Endothelial cell of umbilical vein (primary cell): ENCODE measurements at regions not wholly inside any gene's neighbourhood (a gene's known extent, or its start where the extent isn't known, plus 50 kb on each side); places are given as distances from the start of the nearest gene placed in this dataset.

Experiments used
- EZH2 ChIP-seq: IDR thresholded peaks from 2 replicates; pipeline ENCODE4 v1.6.1; 2012; ENCODE audit warnings: borderline replicate concordance, low read depth, mild to moderate bottlenecking, moderate library complexity, low read length, inconsistent platforms; ENCODE audit not compliant: severe bottlenecking
- FOS ChIP-seq: IDR thresholded peaks from 2 replicates; pipeline ENCODE4 v1.6.1; 2011; ENCODE audit warnings: mild to moderate bottlenecking, low read length, moderate library complexity, borderline replicate concordance; ENCODE audit not compliant: insufficient read depth
- GATA2 ChIP-seq: IDR thresholded peaks from 2 replicates; pipeline ENCODE4 v1.7.0; 2011; ENCODE audit warnings: low read depth, mild to moderate bottlenecking, moderate library complexity, mixed read lengths, low read length; ENCODE audit not compliant: insufficient read length, insufficient read depth
- JUN ChIP-seq: IDR thresholded peaks from 2 replicates; pipeline ENCODE4 v1.6.1; 2011; ENCODE audit warnings: borderline replicate concordance, low read depth; ENCODE audit not compliant: insufficient read length, insufficient read depth
- POLR2A ChIP-seq: IDR thresholded peaks from 2 replicates; pipeline ENCODE4 v1.6.1; 2012; ENCODE audit warnings: low read depth, mild to moderate bottlenecking, control low read depth, low read length
- POLR2AphosphoS5 ChIP-seq: IDR thresholded peaks from 2 replicates; pipeline ENCODE4 v1.6.1; 2012; ENCODE audit warnings: low read depth, mild to moderate bottlenecking, control low read depth, low read length, moderate library complexity; ENCODE audit not compliant: insufficient read depth
- TF ChIP-seq, protein P1 (sequence below), 2 donors: IDR thresholded peaks; 1 replicate in 1 of 2; 2 replicates in 1 of 2; pipeline ENCODE4 v1.5.1; 2011; ENCODE audit warnings: low read length in 2 of 2, mild to moderate bottlenecking in 2 of 2, moderate library complexity in 2 of 2, control low read depth in 1 of 2, inconsistent platforms in 1 of 2, low read depth in 1 of 2; ENCODE audit not compliant: insufficient read depth in 1 of 2; ENCODE audit errors: extremely low read depth in 1 of 2
- TF ChIP-seq, protein P2 (sequence below): IDR thresholded peaks from 2 replicates; pipeline ENCODE4 v1.6.1; 2011; ENCODE audit not compliant: insufficient read depth, insufficient read length

DNA sequence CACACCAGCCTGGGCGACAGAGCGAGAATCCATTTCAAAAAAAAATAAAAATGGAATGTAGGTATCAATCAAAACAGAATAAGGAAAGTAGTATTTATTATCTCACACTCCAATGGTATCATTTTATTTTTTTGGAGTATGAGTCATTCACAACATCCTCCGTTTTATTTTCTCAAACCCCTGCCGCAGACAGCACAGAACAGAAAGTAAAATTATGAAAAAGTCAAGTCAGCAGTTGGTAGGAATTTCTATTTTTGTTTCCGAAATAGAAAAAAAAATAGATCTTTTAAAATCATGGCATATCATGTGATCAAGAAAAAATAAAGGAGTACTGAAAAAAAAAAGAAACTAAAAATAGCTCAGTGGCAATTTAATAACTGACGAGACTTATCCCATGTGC lies 490.7 kb upstream of the TENM3 start:
- TF ChIP-seq, protein P1, sequence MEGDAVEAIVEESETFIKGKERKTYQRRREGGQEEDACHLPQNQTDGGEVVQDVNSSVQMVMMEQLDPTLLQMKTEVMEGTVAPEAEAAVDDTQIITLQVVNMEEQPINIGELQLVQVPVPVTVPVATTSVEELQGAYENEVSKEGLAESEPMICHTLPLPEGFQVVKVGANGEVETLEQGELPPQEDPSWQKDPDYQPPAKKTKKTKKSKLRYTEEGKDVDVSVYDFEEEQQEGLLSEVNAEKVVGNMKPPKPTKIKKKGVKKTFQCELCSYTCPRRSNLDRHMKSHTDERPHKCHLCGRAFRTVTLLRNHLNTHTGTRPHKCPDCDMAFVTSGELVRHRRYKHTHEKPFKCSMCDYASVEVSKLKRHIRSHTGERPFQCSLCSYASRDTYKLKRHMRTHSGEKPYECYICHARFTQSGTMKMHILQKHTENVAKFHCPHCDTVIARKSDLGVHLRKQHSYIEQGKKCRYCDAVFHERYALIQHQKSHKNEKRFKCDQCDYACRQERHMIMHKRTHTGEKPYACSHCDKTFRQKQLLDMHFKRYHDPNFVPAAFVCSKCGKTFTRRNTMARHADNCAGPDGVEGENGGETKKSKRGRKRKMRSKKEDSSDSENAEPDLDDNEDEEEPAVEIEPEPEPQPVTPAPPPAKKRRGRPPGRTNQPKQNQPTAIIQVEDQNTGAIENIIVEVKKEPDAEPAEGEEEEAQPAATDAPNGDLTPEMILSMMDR (IDR thresholded peaks at IDR 0.05; ENCODE audit: extremely low read depth in 1 of 2, insufficient read depth in 1 of 2, low read depth in 1 of 2, low read length in 2 of 2) = no peak
- TF ChIP-seq JUN = no peak
- no peak for TF ChIP-seq POLR2A
- TF ChIP-seq, protein P2, sequence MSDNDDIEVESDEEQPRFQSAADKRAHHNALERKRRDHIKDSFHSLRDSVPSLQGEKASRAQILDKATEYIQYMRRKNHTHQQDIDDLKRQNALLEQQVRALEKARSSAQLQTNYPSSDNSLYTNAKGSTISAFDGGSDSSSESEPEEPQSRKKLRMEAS = no peak
- no peak for TF ChIP-seq EZH2
- TF ChIP-seq GATA2 = no peak
- no peak for TF ChIP-seq POLR2AphosphoS5
- no peak for TF ChIP-seq FOS
